HL-60 (cell line): ENCODE measurements at regions not wholly inside any gene's neighbourhood (a gene's known extent, or its start where the extent isn't known, plus 50 kb on each side); places are given as distances from the start of the nearest gene placed in this dataset.

ENCODE experiments used
- POLR2AphosphoS5 ChIP-seq: IDR thresholded peaks from 2 replicates; pipeline ENCODE4 v1.6.1; 2012; ENCODE audit warnings: low read depth
- SPI1 ChIP-seq: IDR thresholded peaks from 2 replicates; pipeline ENCODE4 v1.6.1; 2012; ENCODE audit warnings: low read depth, mild to moderate bottlenecking, borderline replicate concordance
- TF ChIP-seq, protein P1 (sequence below): IDR thresholded peaks from one replicate; pipeline ENCODE4 v1.5.1; 2011; ENCODE audit warnings: low read length, control low read depth, inconsistent platforms; ENCODE audit not compliant: insufficient read depth

DNA sequence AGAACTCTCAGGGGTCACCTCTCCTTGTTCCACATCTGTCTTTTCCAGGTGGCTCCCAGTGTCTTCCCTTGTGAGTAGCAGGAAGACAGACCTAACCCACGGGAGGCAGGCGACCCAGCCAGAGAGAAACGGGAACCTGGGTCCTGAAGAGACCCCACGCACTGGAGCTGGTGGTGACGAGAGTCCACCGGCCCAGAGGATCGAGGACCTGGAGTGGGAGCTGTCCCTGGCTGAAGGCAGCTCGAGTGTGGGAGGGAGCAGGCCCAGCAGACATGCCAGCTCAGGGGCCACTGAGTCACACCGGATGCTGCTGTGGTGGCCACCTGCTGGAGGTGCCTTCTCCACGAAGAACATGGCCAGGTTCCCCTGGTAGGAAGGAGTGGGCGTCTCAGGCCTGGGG, 66.5 kb upstream of the ATP12A start:
- TF ChIP-seq, protein P1, sequence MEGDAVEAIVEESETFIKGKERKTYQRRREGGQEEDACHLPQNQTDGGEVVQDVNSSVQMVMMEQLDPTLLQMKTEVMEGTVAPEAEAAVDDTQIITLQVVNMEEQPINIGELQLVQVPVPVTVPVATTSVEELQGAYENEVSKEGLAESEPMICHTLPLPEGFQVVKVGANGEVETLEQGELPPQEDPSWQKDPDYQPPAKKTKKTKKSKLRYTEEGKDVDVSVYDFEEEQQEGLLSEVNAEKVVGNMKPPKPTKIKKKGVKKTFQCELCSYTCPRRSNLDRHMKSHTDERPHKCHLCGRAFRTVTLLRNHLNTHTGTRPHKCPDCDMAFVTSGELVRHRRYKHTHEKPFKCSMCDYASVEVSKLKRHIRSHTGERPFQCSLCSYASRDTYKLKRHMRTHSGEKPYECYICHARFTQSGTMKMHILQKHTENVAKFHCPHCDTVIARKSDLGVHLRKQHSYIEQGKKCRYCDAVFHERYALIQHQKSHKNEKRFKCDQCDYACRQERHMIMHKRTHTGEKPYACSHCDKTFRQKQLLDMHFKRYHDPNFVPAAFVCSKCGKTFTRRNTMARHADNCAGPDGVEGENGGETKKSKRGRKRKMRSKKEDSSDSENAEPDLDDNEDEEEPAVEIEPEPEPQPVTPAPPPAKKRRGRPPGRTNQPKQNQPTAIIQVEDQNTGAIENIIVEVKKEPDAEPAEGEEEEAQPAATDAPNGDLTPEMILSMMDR: no peak
- TF ChIP-seq POLR2AphosphoS5 (no peak), SPI1 (no peak)
